Naive thymus-derived CD8-positive, alpha-beta T cell (primary cell): ENCODE measurements at regions not wholly inside any gene's neighbourhood (a gene's known extent, or its start where the extent isn't known, plus 50 kb on each side); places are given as distances from the start of the nearest gene placed in this dataset.

Experiments used
- ATAC-seq, 2 donors: fragments of 150-1000 bp; cut with Tn5 transposase in 1 of 2; sonication (Bioruptor Pico), chemical (Tn5 transposase) in 1 of 2; 1 replicate in 1 of 2; 2 replicates in 1 of 2; pipeline ENCODE4 v1.10.0; 2021; ENCODE audit warnings: mild to moderate bottlenecking in 2 of 2, moderate library complexity in 2 of 2
- POLR2A ChIA-PET: fragments of 350-600 bp; sonication (Branson Sonifier 250); formaldehyde crosslinking; loops from one replicate; lab custom pipeline; 2021; ENCODE audit warnings: antibody characterized with exemption; lab: Charles Lee
- DNase-seq, 10 donors: peaks; one replicate each; pipeline versions ENCODE4 v3.0.0 to v3.0.0-alpha.2; 2020 to 2022
- H3K27ac Mint-ChIP-seq, 10 donors: one replicate each; pipeline ENCODE4 v1.8.0; 2020 to 2022; ENCODE audit warnings: mild to moderate bottlenecking in 10 of 10, mixed read lengths in 10 of 10, moderate library complexity in 4 of 10, inconsistent platforms in 1 of 10
- H3K27me3 Mint-ChIP-seq, 5 donors: one replicate each; pipeline ENCODE4 v1.8.0; 2021 to 2022; ENCODE audit warnings: mixed read lengths in 5 of 5
- H3K36me3 Mint-ChIP-seq, 3 donors: one replicate each; pipeline ENCODE4 v1.8.0; 2020 to 2022; ENCODE audit warnings: mixed read lengths in 3 of 3, mild to moderate bottlenecking in 2 of 3, inconsistent platforms in 1 of 3
- H3K4me1 Mint-ChIP-seq, 4 donors: one replicate each; pipeline ENCODE4 v1.8.0; 2021 to 2022; ENCODE audit warnings: mixed read lengths in 4 of 4
- H3K4me3 Mint-ChIP-seq, 10 donors: one replicate each; pipeline ENCODE4 v1.8.0; 2020 to 2022; ENCODE audit warnings: mild to moderate bottlenecking in 10 of 10, mixed read lengths in 10 of 10, moderate library complexity in 6 of 10, inconsistent platforms in 1 of 10
- H3K9me3 Mint-ChIP-seq, 9 donors: one replicate each; pipeline ENCODE4 v1.8.0; 2020 to 2022; ENCODE audit warnings: mixed read lengths in 9 of 9, mild to moderate bottlenecking in 3 of 9, inconsistent platforms in 1 of 9, moderate library complexity in 1 of 9

DNA sequence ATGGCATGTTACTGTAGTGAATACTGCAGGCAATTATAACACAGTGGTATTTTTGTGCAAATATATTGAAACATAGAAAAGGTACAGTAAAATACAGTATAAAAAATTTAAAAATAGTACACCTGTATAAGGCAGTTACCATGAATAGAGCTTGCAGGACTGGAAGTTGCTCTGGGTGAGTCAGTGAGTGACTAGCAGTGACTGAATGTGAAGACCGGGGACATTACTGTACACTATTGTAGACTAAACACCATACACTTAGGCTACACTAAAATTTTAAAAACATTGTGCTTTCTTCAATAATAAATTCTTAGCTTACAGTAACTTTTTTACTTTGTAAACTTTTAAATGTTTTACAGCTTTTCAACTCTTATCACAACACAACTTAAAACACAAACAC is 181.7 kb downstream of the GALC start:
- peaks cover 0 to 3% (median 0%) of the 10 kb centered on the region in 9 donors for H3K9me3 Mint-ChIP-seq
- H3K27me3 Mint-ChIP-seq: peaks cover 5 to 41% (median 9%) of the 10 kb centered on the region in 5 donors

DNA sequence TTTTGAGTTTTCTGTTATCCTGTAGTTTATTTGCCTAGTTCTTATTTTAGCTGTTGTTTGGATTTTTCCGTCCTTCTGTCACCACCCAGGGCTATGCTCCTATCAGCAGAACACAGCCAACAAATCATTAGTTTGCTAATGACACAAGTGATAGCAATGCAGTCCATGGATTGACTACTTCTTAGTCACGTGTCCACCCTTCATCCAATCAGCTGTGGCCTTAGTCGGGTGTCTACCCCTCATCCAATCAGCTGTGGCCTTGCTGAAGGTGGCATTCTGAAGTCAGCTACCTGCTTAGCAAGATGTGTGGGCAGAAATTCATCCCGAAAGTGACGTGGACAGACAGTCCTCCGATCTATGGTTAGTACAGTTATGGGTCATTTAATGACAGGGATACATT is 182.3 kb downstream of the GALC start:
- DNase-seq: no peak
- Mint-ChIP-seq H3K9me3 (peaks cover 0 to 3% (median 0%) of the 10 kb centered on the region in 9 donors), H3K27ac (no peak overlapping the region), H3K27me3 (peaks cover 5 to 41% (median 9%) of the 10 kb centered on the region in 5 donors), H3K4me3 (no peak overlapping the region), H3K36me3 (no peaks in the 10 kb centered on the region), H3K4me1 (peaks cover 0 to 1% (median 0%) of the 10 kb centered on the region in 4 donors)
- ATAC-seq: no peak
- POLR2A ChIA-PET: no interaction called here

More for the DNA sequence above, 181.7 kb downstream of the GALC start:
- no peaks in the 10 kb centered on the region for H3K36me3 Mint-ChIP-seq
- ATAC-seq (no peak), DNase-seq (no peak)
- peaks cover 0 to 1% (median 0%) of the 10 kb centered on the region in 4 donors for H3K4me1 Mint-ChIP-seq
- no peak overlapping the region for H3K4me3 Mint-ChIP-seq
- POLR2A ChIA-PET: no interaction called here
- H3K27ac Mint-ChIP-seq: no peak overlapping the region

DNA sequence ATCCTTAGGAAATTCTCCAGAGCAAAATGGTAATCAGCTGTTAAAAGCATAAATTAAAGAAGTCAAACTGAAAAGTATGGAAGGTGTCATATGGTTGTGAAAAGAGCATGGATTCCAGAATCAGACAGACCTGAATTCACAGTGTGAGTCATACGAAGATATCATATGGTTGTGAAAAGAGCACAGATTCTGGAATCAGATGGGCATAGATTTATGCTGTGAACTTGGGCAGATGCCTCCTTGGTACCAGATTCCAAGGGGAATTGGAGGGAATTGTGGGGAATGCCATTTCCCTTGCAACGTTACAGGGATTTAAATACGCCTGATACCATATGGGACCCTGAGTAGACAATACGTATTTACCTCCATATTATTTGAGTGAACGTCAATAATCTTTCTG is 183.7 kb downstream of the GALC start:
- Mint-ChIP-seq H3K27ac (no peak overlapping the region), H3K4me1 (peaks cover 0 to 4% (median 0%) of the 10 kb centered on the region in 4 donors), H3K9me3 (peaks cover 0 to 3% (median 0%) of the 10 kb centered on the region in 9 donors), H3K36me3 (no peaks in the 10 kb centered on the region), H3K4me3 (no peak overlapping the region), H3K27me3 (peaks cover 1 to 28% (median 5%) of the 10 kb centered on the region in 5 donors)
- DNase-seq (no peak), ATAC-seq (no peak)
- POLR2A ChIA-PET: no interaction called here

DNA sequence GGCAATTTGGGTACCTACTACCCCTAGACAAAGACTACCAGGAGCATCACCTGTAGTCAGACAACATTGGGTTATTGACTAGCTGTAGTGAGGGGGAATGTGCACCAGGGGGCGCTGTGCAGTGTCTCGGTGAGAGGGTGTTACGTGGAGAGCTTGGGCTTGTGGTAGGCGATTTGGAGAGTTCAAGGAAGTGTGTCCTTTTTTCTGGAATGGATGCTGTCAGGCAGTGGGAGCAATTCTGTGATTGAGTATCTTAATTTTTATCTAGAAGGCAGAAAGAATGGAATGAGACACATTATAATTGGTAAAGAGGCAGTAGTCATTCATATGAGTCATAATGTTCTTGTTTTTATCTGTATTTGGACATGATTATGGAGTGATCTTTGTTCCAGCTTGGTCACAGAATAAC is 187.7 kb downstream of the GALC start:
- ATAC-seq (no peak), DNase-seq (peak in 8 of 10 donors; percentile 3 to 62 (median 18))
- peaks cover 0 to 4% (median 0%) of the 10 kb centered on the region in 4 donors for H3K4me1 Mint-ChIP-seq
- peaks cover 0 to 1% (median 0%) of the 10 kb centered on the region in 9 donors for H3K9me3 Mint-ChIP-seq
- no peaks in the 10 kb centered on the region for H3K36me3 Mint-ChIP-seq
- POLR2A ChIA-PET: no interaction called here
- H3K27me3 Mint-ChIP-seq: peaks cover 5 to 29% (median 8%) of the 10 kb centered on the region in 5 donors
- H3K4me3 Mint-ChIP-seq: no peak overlapping the region
- no peak overlapping the region for H3K27ac Mint-ChIP-seq

DNA sequence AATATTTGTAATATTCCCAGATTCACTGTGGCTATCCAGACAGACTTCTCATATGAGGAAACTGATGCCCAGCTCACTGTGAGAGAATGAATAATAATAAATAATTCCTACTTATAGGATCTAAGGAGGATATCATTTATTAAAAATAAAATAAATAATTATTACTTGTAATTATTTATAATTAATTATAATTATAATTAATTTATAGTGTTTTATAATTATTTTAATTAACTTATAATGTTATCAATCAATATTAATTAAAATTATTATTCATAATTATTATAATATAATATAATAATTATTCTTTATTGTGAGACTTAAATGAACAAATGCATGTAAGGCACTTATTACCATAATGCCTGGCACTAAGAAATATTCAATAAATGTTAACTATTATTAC is 192.8 kb downstream of the GALC start:
- POLR2A ChIA-PET: no interaction called here
- no peak overlapping the region for H3K27ac Mint-ChIP-seq

DNA sequence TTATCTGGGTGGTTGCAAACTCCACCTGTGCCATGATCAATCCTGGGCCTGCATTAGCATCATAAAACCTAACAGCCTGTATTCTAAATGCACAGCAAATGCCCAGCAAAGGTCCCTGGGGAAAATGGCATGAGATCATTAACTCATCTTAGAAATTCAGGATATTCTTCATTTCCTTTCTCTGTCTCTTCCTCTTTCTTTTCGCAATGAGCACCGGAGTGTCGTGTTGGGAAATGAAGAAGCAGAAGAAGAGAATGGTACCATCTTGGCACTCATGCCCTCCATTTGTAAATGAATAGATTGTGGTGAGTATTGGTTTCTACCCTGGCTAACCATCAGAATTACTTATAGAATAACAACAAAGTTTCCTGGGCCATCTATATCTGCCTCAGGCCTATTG is 193.6 kb downstream of the GALC start:
- ATAC-seq (no peak), DNase-seq (no peak)
- POLR2A ChIA-PET: no interaction called here
- Mint-ChIP-seq H3K27ac (no peak overlapping the region), H3K4me3 (no peak overlapping the region), H3K4me1 (no peaks in the 10 kb centered on the region), H3K36me3 (no peaks in the 10 kb centered on the region), H3K27me3 (peaks cover 8 to 34% (median 14%) of the 10 kb centered on the region in 5 donors), H3K9me3 (no peaks in the 10 kb centered on the region)

More for the DNA sequence above, 192.8 kb downstream of the GALC start:
- Mint-ChIP-seq H3K36me3 (no peaks in the 10 kb centered on the region), H3K4me1 (peaks cover 0 to under 1% (median 0%) of the 10 kb centered on the region in 4 donors), H3K9me3 (no peaks in the 10 kb centered on the region), H3K27me3 (peaks cover 8 to 30% (median 14%) of the 10 kb centered on the region in 5 donors), H3K4me3 (no peak overlapping the region)
- DNase-seq (no peak), ATAC-seq (no peak)

DNA sequence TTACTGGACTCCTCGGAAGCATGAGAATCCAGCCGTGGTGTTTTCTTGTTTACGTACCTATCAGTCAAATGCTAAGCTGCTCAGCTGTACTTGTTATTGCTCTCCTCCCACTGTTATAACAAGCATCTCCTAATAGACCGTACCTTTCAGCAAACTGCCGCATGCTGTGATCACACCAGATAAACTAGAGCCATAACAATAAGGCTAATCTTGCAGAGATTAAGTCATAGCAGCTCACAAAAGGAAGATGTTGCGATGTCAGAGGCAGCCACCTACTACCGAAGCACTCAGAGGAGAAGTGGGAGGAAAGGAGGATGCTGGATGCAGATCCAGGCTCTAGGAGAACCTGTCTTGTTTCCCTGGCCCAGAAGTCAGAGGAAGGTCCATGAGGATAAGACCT is 196.0 kb downstream of the GALC start:
- Mint-ChIP-seq H3K4me3 (no peak overlapping the region), H3K36me3 (no peaks in the 10 kb centered on the region), H3K27me3 (peaks cover 7 to 39% (median 12%) of the 10 kb centered on the region in 5 donors), H3K9me3 (no peaks in the 10 kb centered on the region), H3K27ac (no peak overlapping the region), H3K4me1 (no peaks in the 10 kb centered on the region)
- POLR2A ChIA-PET: no interaction called here
- ATAC-seq (no peak), DNase-seq (no peak)

DNA sequence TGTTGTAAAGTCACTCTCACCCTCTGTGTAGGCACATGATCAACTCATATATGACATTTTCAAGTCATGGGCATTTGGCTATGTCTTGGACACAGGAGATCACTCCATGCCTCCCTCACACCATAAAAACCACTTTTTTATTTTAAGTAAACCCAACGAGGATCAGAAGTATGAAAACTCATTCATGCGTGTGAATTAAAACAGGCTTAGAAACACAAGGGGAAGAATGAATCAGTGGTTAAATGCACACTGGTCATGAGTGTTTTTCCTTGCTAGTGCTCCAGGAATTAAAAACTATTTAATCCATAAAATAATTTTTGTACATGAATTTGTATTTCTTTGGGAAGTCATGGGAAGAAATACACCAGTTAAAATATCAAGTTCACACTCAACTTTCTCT is 198.4 kb downstream of the GALC start:
- Mint-ChIP-seq H3K4me3 (no peak overlapping the region), H3K27ac (no peak overlapping the region), H3K9me3 (peaks cover 0 to 8% (median 0%) of the 10 kb centered on the region in 9 donors), H3K27me3 (peaks cover 2 to 36% (median 8%) of the 10 kb centered on the region in 5 donors), H3K36me3 (no peaks in the 10 kb centered on the region), H3K4me1 (no peaks in the 10 kb centered on the region)
- ATAC-seq: no peak
- POLR2A ChIA-PET: no interaction called here
- no peak for DNase-seq

DNA sequence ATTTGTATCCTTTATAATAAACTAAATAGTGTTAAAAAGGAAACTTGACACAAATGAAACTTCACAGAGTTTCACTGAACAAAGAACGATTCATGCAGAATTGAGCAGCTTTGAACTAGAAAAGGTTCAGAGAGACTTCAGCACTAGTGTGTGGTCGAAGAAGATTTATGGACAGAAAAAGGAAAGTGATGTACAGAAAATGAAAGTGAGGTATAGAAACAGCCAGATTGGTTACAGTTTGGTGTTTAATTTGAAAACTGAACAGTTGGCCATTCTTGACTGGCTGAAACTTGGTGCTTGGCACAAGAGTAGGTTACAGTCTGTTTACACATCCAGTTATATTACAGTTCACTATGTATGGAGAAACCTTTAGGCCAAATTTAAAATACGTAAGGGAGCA is 207.1 kb downstream of the GALC start:
- H3K9me3 Mint-ChIP-seq: peaks cover 0 to 10% (median 4%) of the 10 kb centered on the region in 9 donors
- no peaks in the 10 kb centered on the region for H3K36me3 Mint-ChIP-seq
- no peak overlapping the region for H3K4me3 Mint-ChIP-seq
- H3K27me3 Mint-ChIP-seq: peaks cover 0 to 8% (median 2%) of the 10 kb centered on the region in 5 donors
- H3K27ac Mint-ChIP-seq: no peak overlapping the region
- POLR2A ChIA-PET: no interaction called here
- H3K4me1 Mint-ChIP-seq: peaks cover 0 to 1% (median 0%) of the 10 kb centered on the region in 4 donors
- ATAC-seq: no peak
- no peak for DNase-seq

DNA sequence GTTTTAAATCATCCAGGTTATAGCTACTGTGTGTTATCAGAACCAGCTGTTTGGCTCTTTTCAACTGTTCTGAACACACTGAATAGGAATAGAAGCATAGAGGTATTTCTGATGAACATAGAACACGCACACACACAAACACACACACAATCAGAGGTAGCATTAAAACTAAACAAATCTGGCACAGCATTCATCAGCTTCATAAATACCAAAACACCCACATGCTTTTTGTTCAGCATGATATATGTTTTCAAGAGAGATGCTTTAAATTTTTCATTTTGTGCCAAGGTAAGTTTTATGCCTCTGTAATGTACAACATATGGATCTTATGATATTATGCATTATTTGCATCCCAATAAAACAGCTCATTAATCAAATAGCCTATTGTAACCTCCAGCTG is 208.6 kb downstream of the GALC start:
- Mint-ChIP-seq H3K36me3 (no peaks in the 10 kb centered on the region), H3K27me3 (peaks cover 0 to 12% (median 2%) of the 10 kb centered on the region in 5 donors), H3K27ac (no peak overlapping the region), H3K4me3 (no peak overlapping the region), H3K9me3 (peaks cover under 1 to 13% (median 6%) of the 10 kb centered on the region in 9 donors), H3K4me1 (peaks cover 0 to 1% (median 0%) of the 10 kb centered on the region in 4 donors)
- no peak for DNase-seq
- POLR2A ChIA-PET: no interaction called here
- ATAC-seq: no peak

DNA sequence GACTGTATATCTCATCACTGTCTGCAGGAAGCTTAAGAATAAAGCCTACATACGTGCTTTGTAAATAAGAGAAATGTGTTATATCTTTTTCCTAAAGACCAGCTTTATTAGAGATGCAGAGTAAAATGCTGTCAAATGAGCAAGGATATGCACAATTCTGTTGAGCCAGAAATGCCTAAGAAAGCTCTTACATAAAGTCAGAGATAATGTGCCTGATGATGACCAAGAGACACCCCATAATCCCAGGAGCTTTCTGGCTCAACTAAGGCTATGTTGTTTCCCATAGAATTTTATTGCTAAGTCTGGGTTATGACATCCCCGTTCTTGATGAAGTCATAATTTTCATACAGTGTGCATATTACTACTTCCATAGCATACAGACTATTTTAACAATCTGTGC is 209.9 kb downstream of the GALC start:
- Mint-ChIP-seq H3K27ac (no peak overlapping the region), H3K4me1 (peaks cover 0 to 1% (median 0%) of the 10 kb centered on the region in 4 donors), H3K4me3 (no peak overlapping the region), H3K36me3 (no peaks in the 10 kb centered on the region), H3K27me3 (peaks cover 0 to 12% (median 7%) of the 10 kb centered on the region in 5 donors), H3K9me3 (peaks cover 4 to 23% (median 8%) of the 10 kb centered on the region in 9 donors)
- no peak for ATAC-seq
- POLR2A ChIA-PET: no interaction called here
- DNase-seq: no peak

DNA sequence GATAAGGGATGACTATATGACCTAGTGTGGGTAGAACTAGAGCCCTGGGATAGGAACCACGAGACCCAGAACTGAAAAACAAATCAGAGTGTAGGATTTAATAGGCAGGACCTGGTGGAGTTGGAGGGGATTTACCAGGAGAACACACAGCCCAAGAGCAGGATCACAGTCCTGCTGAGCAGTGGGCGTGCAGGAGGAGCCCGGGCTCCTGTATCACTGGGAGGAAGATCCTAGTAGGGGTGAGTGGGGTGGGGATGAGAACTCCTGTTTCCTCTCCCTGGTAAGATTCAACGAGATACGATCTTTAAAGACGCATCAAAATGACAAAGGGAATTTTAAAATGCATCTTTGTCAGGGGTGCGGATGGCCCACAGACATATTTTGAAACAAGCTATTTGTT is 220.1 kb downstream of the GALC start:
- no peak for DNase-seq
- peaks cover 0 to 4% (median 2%) of the 10 kb centered on the region in 5 donors for H3K27me3 Mint-ChIP-seq
- no peaks in the 10 kb centered on the region for H3K36me3 Mint-ChIP-seq
- peaks cover 0 to 7% (median under 1%) of the 10 kb centered on the region in 9 donors for H3K9me3 Mint-ChIP-seq
- ATAC-seq: no peak
- POLR2A ChIA-PET: no interaction called here
- peak overlapping the region in 1 of 10 donors; percentile 62 for H3K27ac Mint-ChIP-seq
- H3K4me1 Mint-ChIP-seq: no peaks in the 10 kb centered on the region
- no peak overlapping the region for H3K4me3 Mint-ChIP-seq

DNA sequence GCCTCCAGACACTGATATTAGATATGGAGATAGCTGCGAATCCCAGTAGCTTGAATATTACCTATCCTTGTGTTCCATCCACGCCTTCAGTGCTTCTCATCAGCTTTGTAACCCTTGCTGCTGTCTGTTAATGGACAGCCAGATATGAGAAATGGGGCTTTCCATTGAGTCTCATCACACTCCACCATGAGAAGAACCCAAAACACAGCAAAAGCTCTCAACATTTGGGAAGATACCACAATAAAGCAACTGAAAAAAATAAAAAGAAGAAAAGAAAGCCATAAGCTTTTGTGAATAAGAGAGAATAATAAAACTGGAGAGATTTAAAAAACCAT is 225.4 kb downstream of the GALC start:
- Mint-ChIP-seq H3K27ac (no peak overlapping the region), H3K4me3 (no peak overlapping the region), H3K9me3 (peaks cover 2 to 14% (median 10%) of the 10 kb centered on the region in 9 donors), H3K36me3 (peaks cover 0 to 9% (median 0%) of the 10 kb centered on the region in 3 donors), H3K4me1 (no peaks in the 10 kb centered on the region), H3K27me3 (peaks cover 4 to 25% (median 14%) of the 10 kb centered on the region in 5 donors)
- DNase-seq (no peak), ATAC-seq (no peak)
- POLR2A ChIA-PET: no interaction called here

DNA sequence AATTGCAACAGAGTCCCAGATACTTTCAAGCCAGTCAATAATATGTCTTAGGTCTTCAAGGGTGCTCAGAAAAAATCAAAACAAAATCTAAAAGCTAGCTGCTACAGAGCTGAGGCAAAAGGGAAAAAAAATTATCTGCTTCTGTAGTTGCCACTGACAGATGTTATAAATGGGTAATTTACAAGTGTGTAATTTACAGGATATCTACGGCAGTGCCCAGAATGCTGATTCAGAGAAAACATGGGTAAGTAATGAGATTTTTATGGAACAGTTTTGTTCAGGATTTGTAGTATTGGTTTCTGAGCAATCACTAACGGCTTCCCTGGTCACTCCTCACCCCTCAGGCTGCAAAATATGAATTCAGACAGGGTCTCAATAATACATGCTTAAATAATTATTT is 234.1 kb downstream of the GALC start:
- H3K36me3 Mint-ChIP-seq: peaks cover 0 to 24% (median 0%) of the 10 kb centered on the region in 3 donors
- H3K27me3 Mint-ChIP-seq: peaks cover 2 to 24% (median 8%) of the 10 kb centered on the region in 5 donors
- DNase-seq (no peak), ATAC-seq (no peak)
- peaks cover 10 to 44% (median 18%) of the 10 kb centered on the region in 9 donors for H3K9me3 Mint-ChIP-seq
- H3K4me3 Mint-ChIP-seq: no peak overlapping the region
- no peak overlapping the region for H3K27ac Mint-ChIP-seq
- POLR2A ChIA-PET: no interaction called here
- no peaks in the 10 kb centered on the region for H3K4me1 Mint-ChIP-seq
